HG03060 (cell line): ENCODE measurements at regions not wholly inside any gene's neighbourhood (a gene's known extent, or its start where the extent isn't known, plus 50 kb on each side); places are given as distances from the start of the nearest gene placed in this dataset.
"Not testable (repeated sequence)": the region's sequence is repeated elsewhere in the genome, so short reads cannot be mapped to it uniquely, and the experiment has no call there.

Experiments
- ATAC-seq: cut with Tn5 transposase; IDR thresholded peaks from one replicate; pipeline ENCODE4 v1.9.1; 2021; ENCODE audit warnings: low read depth, moderate number of reproducible peaks; ENCODE audit not compliant: unreplicated experiment

GRCh38 chrX:39764441-39764914 is 333.3 kb downstream of the BCOR start:
- no peak for ATAC-seq

- no peak for ATAC-seq
Measured at GRCh38 chrX:39765327-39765726, 332.4 kb downstream of the BCOR start.

- no peak for ATAC-seq
Measured at GRCh38 chrX:39766085-39766726, 331.6 kb downstream of the BCOR start.

GRCh38 chrX:39766855-39767254 is 330.9 kb downstream of the BCOR start:
- no peak for ATAC-seq

GRCh38 chrX:39767446-39767845 is 330.3 kb downstream of the BCOR start:
- ATAC-seq = no peak

GRCh38 chrX:39769748-39770147 is 328.0 kb downstream of the BCOR start:
- ATAC-seq = no peak

- no peak for ATAC-seq
Measured at GRCh38 chrX:39771089-39771488, 326.7 kb downstream of the BCOR start.

- no peak for ATAC-seq
Measured at GRCh38 chrX:39772057-39772832, 325.5 kb downstream of the BCOR start.

GRCh38 chrX:39773150-39773549 is 324.6 kb downstream of the BCOR start:
- ATAC-seq = no peak

GRCh38 chrX:39773923-39774773 is 323.6 kb downstream of the BCOR start:
- ATAC-seq = no peak

GRCh38 chrX:39774774-39775328 is 322.9 kb downstream of the BCOR start:
- no peak for ATAC-seq

GRCh38 chrX:39777623-39778025 is 320.1 kb downstream of the BCOR start:
- ATAC-seq = no peak

GRCh38 chrX:39779952-39780783 is 317.6 kb downstream of the BCOR start:
- no peak for ATAC-seq

GRCh38 chrX:39782276-39782675 is 315.5 kb downstream of the BCOR start:
- ATAC-seq = no peak

- ATAC-seq = no peak
Measured at GRCh38 chrX:39787999-39788398, 309.8 kb downstream of the BCOR start.

- no peak for ATAC-seq
Measured at GRCh38 chrX:39788521-39788920, 309.2 kb downstream of the BCOR start.

- no peak for ATAC-seq
Measured at GRCh38 chrX:39791691-39792090, 306.1 kb downstream of the BCOR start.

- no peak for ATAC-seq
Measured at GRCh38 chrX:39795605-39796004, 302.2 kb downstream of the BCOR start.

GRCh38 chrX:39796856-39797255 is 300.9 kb downstream of the BCOR start:
- no peak for ATAC-seq

GRCh38 chrX:39798488-39798887 is 299.3 kb downstream of the BCOR start:
- not testable (repeated sequence) for ATAC-seq
